Renal cortex interstitium (tissue), 11 donors: ENCODE measurements at regions not wholly inside any gene's neighbourhood (a gene's known extent, or its start where the extent isn't known, plus 50 kb on each side); places are given as distances from the start of the nearest gene placed in this dataset.
A peak's percentile ranks its signal among the peaks of the same experiment; 100 is the strongest.
"Not testable (repeated sequence)": the region's sequence is repeated elsewhere in the genome, so short reads cannot be mapped to it uniquely, and the experiment has no call there.

Source experiments
- DNase-seq, 11 donors: peaks; one replicate each; pipeline ENCODE4 v3.0.0-alpha.2; 2013; ENCODE audit warnings: low read depth in 9 of 11, low spot score in 4 of 11; ENCODE audit errors: extremely low read depth in 1 of 11

DNA sequence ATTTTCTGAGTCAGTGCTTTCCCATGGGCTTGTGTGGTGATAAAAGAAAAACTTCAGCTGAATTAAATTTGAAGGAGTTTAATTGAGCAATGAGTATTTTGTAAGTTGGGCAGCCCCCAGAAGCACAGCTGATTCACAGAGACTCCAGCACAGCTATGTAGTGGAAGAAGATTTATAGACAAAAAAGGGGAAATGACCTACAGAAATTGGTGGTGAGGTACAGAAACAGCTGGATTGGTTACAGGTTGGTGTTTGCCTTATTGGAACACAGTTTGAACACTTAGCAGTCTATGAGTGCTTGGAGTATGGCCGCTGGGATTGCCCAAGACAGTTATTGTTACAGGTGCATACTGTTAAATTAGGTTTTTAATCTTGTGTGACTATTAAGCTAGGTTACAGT is 96.9 kb upstream of the PTPRK start:
- no peak for DNase-seq

DNA sequence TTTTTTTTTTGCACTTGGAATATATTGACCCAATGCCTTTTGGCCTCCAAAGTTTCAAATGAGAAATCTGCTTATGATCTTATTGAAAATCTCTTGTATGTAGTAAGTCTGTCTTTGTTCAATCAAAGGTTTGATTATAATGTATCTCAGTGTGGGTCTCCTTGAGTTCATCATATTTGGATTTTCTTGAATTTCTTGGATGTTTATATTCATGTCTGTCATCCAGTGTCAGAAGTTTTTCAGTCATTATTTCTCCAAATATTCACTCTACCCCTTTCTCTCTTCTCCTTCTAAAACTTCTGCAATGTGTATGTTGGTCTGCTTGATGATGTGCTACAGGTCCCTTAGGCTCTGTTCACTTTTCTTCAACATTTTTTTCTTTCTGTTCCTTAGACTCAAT is 95.9 kb upstream of the PTPRK start:
- DNase-seq: no peak

DNA sequence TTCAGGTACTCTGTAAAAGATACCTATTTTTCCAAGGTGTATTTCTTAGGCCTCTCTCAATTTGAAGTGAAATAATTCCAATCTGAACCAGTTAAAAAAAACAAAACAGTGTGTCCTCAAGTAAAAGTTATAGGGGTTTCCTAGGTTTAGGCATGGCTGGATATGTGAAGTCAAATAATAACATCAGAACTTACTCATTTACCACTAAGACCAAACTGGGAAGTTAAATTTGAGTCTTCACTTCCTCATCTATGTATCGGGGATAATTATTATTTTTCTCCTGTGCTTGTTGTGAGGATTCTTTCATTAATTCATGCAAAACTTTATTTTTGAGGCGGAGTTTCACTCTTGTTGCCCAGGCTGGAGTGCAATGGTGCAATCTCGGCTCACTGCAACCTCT is 86.2 kb upstream of the PTPRK start:
- DNase-seq: no peak

DNA sequence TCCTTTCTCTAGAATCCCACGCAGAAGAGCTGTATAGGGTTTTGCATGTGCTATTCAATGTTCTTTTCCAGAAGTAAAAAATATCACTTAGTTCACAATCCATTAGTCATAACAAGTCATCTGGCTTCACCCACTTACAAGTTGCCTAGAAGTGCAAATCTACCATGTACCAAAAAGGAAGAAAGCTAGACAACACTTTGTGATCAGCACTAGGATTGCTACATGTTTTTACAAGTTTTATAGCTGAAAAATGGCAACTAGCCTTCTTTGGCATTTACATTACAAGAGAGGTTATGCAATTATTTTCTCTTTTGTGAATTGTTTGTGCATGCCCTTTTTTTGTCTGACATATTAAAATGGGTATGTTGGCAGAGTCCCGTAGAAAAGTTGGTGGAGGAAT is 85.6 kb upstream of the PTPRK start:
- DNase-seq: no peak

DNA sequence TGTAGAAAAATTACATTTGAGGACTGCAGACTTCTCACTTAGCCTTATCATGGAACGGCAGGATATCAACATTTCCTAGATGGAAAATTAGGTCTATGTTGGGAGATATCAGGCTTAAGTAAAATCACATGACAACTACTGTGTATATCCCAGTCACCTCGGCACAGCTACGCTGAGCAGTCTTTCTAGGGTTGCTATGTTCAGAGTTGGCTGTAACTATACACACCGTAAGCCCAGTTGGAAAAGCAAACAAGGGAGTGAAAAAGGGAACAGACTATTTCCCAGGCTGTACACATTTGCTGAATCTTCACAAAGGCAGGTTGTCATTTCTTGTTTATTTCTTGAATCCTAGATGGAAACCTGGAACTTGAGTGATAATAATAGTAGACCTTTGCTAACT is 80.7 kb upstream of the PTPRK start:
- DNase-seq: no peak

DNA sequence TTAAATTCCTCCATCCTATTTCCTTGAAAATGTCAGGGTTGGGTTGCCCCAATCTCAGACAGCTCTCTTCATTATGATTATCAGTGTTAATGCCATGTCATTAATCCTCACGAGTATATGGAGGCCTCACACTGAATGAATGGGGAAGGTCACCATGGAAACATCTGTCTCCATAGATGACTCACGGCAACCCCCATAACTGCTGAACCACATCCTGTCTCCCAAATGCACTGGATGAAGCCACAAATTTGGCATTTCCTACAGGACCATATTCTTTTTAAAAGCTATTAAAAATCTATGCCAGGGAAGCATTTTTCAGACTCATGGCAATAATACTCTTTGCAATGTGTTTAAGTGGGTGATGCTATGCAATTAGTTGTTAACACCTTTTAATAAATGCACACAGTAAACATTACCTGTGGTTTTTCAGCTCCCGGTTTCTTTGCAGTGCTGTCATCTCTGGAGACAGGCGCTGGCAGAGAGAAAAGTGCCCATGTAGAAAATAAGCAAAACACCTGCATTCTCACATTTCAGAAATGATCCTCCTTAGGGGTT is 80.1 kb upstream of the PTPRK start:
- peak in 5 of 11 donors; percentile 2 to 15 (median 9) for DNase-seq

DNA sequence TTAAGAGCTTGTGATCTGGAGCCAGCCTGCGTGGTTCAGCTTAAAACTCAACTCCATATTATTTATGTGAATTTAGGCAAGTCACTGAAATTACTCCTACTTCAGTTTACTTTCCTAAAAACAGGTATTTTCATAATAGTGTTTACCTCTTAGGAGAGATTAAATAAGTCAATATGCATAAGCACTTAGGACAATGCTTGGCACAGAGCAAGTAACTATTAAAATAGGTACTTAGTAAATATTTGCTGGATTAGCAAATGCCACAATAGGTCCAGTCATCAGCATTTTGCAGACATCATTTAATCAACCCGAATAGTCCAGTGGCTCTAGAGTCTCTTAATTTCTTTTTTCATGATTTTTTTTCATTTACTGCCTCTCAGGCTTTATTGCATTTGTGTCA is 78.6 kb upstream of the PTPRK start:
- DNase-seq: no peak

DNA sequence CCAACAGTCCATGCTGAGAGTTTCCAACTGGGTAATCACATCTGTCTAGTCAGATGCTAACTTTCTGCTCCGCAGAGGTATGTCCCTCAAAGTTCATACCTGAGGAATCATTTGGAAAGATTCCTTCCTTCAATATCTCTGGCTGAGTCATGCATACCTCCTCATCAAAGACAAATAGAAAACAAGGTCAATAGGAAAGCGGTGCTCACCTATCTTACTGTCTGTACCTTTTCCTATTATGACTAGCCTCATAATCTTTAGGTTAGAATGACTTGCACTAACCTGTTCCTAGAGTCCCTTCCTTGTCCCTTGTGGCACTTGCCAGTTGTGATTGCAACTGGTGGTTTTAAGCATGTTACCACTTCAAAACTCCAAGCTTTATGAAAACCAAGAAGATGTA is 78.2 kb upstream of the PTPRK start:
- DNase-seq: no peak

DNA sequence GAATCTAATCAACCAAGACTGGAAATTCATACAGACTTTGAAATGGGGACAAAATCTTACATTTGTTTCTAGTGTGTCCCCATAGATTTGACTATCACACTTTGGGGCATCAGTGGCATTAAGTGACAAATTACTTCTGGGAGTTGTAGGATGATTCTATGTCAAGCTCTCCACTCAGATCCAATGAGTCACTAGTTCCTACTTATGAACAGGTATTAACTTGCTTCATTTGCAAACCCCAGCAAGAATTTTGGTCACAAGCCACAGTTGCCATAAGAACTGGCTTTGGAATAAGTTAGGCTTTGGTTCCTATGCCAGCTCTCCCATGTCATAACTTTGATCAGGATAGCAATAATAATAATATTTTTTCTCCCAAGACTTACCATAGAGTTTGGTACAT is 77.6 kb upstream of the PTPRK start:
- no peak for DNase-seq

DNA sequence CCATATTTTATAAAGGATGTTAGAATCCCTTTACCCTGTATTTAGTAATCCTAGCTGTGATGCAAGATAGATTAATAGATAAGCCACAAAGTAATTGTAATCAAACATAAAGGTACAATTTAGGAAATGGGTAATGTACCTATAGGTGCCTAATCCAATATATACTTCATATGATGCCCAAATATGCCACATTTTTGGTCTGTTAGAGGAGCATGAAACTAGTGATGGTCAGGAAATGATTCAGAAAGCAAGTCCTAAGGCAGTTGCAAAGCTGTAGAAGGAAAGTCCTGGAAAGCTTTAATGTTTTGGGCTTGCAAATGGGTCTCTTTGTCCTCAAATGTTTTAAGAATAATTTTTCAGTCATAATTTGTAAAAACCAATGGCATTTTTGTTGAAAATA is 76.6 kb upstream of the PTPRK start:
- DNase-seq: no peak

DNA sequence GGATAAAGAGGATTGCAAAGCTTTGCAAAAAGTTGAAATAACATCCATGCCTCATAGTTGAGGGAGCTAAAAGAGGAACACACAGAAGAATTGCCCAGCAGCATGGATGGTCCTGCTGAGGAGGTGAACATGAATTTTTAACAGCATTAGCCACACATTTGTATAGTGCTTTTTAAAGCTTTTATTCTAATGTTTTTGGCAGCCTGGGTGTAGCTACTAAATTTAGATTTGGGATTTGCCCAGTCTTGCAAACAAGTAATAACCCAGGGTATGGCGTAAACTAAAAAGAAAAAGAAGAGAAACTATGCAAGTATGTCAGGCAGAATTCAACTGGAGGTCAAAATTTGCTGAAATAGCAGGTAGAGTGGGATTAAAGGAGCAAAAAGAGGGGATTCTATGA is 75.1 kb upstream of the PTPRK start:
- no peak for DNase-seq

DNA sequence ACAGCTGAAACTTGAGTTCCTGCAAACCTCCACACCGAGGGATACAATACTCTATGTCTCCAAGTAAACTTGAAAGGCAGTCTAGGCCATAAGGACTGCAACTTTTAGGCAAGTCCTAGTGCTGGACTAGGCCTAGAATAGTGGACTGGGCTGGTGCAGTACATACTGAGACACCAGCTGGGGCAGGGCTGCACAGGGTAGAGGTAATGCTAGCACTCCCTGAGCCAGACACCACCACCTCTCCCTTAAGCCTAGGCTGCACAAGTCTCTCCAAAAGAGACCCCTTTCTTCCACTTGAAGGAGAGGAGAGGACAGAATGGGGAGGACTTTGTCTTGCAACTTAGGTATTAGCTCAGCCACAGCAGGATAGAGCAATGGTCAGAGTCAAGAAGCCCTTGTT is 65.7 kb upstream of the PTPRK start:
- DNase-seq: no peak

DNA sequence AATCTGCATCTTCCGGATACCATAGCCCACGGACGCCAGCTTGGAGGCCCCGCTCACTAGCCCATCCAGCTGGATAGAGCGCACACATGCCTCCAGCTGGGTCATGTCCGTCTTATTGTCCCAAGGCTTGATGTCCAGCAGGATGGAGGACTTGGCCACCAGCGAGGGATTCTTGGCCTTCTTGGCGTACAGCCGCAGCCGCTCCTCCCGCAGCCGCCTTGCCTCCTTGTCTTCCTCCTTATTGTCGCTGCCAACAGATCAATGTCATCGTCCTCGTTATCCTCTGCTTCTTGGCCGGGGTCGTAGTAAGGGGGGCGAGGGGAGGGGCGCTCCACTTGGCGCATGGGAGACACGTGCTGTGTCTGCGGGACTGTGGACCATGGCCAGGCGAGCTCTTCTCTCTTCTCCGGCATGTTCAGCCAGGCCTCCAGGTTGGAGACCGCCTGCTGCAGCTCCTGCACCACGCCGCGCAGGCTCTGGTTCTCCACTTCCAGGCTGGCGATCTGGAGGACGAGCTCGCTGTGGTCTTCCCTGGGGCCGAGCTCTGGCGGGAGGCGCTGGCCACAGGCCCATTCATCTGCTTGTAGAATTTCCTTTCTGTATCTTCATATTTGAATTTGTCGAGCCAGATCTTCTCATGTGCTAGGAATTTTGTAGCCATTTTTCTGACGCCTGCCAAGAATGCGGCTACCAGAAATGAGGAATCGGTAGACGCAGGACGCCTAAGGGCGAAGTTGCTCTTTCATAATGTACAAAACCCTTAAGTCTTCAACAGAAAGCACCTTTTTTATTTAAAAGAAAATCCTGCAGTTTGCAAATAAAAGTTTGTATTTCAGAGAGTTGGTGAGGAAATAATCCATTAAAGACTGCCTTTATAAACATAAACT is 60.1 kb upstream of the PTPRK start:
- no peak for DNase-seq

DNA sequence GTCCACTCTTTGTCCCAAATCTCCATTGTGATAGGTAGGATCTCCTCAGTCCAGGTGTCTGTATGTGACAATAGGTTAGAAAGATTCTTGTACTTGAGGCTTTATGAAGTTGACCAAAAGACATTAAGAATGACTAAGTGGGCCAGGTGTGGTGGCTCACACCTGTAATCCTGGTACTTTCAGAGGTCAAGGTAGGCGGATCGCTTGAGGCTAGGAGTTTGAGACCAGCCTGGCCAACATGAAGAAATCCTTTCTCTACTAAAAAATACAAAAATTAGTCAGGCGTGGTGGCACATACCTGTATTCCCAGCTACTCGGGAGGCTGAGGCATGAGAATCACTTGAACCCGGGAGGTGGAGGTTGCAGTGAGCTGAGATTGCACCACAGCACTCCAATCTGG is 54.9 kb upstream of the PTPRK start:
- not testable (repeated sequence) for DNase-seq

DNA sequence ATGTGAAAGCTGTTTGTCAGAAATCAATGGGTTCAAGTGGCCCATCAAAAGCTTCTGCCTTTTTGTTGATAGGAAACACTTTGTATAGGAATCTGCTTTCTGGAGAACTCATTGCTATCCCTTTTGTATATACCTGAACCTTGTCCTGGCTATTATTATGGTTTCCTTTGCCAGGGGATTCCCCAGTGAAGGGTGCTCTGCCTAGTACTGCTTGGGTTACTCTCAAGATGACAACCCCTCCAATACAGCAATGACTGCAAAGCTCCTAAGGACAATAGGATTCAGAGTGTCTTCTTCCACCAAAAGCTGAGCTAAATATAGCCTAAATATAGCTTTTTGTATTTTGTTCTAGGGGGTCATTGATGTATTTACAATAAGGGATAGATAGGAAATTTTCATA is 54.0 kb upstream of the PTPRK start:
- no peak for DNase-seq

DNA sequence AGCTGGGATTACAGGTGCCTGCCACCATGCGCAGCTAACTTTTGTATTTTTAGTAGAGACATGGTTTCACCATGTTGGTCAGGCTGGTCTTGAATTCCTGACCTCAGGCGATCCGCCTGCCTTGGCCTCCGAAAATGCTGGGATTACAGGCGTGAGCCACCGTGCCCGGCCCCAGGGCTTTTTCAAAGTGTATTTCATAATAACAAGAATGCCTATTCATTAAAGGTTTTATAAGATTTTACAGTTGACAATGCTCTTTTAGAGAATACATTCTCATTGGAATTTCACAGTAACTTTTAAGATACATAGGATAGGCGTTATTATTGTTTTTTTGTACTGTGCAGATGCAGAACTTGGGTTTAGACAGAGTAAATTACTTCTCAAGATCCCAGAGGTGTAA is 52.6 kb upstream of the PTPRK start:
- DNase-seq: no peak

DNA sequence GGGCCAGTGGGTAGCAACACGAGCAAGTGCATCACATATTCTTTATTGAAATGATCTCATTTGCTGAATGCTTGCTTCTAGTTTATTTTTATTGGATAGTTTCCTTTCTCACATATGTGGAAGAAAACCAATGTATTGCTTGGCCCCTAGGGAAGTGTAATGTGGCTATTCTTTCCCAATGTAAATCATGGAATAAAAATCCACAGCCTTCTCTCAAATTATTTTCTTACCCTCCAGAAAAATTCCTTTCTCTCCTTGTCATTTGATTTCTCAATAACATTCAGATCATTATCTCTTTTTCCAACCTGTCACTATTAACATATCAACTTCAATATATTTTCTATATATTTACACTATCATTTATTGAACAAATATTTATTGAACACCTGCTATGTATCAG is 51.9 kb upstream of the PTPRK start:
- no peak for DNase-seq

DNA sequence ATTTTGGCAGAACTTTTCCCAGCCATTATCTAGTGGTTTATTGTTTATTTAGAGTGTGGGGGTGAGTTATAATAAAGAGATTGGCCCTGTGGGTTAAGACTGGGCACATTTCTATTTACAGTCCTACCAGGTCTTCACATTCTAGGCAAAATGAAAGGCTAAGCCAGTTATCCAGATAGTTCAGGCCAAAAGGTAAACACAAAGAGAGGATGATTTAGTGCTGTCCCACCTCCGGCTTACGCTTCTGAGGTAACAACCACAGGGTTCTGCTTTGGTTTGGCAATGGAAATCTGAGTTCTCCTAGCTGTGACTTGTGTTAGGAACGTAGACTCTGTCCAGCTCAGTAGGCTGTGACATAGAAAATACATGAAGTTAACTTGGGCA is 50.3 kb upstream of the PTPRK start:
- DNase-seq: no peak

DNA sequence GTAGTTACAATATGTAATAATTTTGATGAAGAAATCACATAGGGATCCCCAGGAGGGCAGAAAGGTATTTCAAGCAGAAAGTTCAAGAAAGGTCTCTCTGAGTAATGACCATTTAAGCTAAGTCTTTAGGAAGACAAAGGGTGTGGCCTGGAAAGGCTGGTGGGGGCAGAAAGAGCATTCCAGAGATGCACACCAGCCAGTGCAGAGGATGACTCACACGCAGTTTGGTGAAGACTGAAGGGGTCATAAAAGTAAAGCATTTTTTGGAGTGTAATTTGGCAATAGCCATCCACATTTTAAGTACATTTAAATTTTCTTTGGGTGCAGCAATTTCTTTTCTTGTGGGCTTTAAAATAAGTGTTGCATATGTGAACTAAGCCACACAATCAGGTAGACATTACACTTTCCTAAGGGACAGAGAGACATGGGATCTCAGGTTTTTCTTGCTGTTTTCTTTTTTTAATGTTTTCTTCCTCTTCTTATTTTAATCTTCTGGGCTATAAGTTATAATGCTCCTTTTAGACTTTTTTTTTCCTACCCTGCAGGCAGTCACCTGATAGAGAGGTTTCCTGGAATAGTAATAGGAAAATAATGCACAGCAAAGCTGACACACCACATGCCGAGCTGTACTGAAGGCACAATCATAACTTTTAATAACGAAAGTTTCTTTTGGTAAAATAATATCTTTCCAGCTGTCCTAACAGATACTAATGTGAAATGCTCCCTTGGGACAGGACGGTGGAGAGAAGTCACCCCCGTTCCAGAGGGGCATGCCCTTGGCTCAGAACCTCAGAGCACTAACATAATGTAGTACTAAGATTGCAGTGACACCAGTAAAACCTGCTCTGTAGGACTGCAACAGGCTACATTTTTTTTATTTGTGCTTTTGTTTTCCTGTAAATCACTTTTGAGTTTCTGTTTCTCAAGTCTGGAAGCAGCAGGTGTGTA is 49.6 kb upstream of the PTPRK start:
- DNase-seq: peak in 1 of 11 donors; percentile 8
